Subcutaneous abdominal adipose tissue (tissue), 5 donors: ENCODE measurements at regions not wholly inside any gene's neighbourhood (a gene's known extent, or its start where the extent isn't known, plus 50 kb on each side); places are given as distances from the start of the nearest gene placed in this dataset.

ENCODE experiments used
- H3K27ac ChIP-seq: one replicate; pipeline ENCODE4 v1.7.0; 2013; ENCODE audit warnings: low read depth, mild to moderate bottlenecking, inconsistent platforms, low read length, moderate library complexity
- H3K27me3 ChIP-seq, 5 donors: one replicate each; pipeline ENCODE4 v1.7.0; 2013; ENCODE audit warnings: low read length in 5 of 5, inconsistent platforms in 1 of 5; ENCODE audit not compliant: control insufficient read depth in 5 of 5, insufficient read depth in 4 of 5
- H3K36me3 ChIP-seq, 5 donors: one replicate each; pipeline ENCODE4 v1.7.0; 2013; ENCODE audit warnings: low read length in 5 of 5; ENCODE audit not compliant: control insufficient read depth in 5 of 5, insufficient read depth in 5 of 5
- H3K4me1 ChIP-seq, 5 donors: one replicate each; pipeline ENCODE4 v1.7.0; 2013; ENCODE audit warnings: low read length in 5 of 5, mild to moderate bottlenecking in 3 of 5, moderate library complexity in 1 of 5; ENCODE audit not compliant: control insufficient read depth in 5 of 5, insufficient read depth in 5 of 5
- H3K4me3 ChIP-seq, 5 donors: one replicate each; pipeline ENCODE4 v1.7.0; 2013; ENCODE audit warnings: low read length in 5 of 5, low read depth in 1 of 5
- H3K9ac ChIP-seq, 5 donors: one replicate each; pipeline ENCODE4 v1.7.0; 2013; ENCODE audit warnings: low read length in 5 of 5, mild to moderate bottlenecking in 4 of 5, moderate library complexity in 3 of 5
- H3K9me3 ChIP-seq, 5 donors: one replicate each; pipeline ENCODE4 v1.7.0; 2013; ENCODE audit warnings: low read length in 5 of 5; ENCODE audit not compliant: control insufficient read depth in 5 of 5
- donor health status: healthy.
- donor health status: healthy.
- donor health status: healthy.
- donor health status: healthy.
- donor health status: healthy.

GRCh38 chr5:29697278-29697677 lies 1496.2 kb upstream of the CDH6 start:
- Histone ChIP-seq H3K27me3 (no peaks in the 10 kb centered on the region), H3K9me3 (no peaks in the 10 kb centered on the region), H3K9ac (no peak overlapping the region), H3K4me3 (no peak overlapping the region), H3K4me1 (no peaks in the 10 kb centered on the region), H3K27ac (no peak overlapping the region), H3K36me3 (no peaks in the 10 kb centered on the region)

GRCh38 chr5:29672678-29673077 lies 1520.8 kb upstream of the CDH6 start:
- Histone ChIP-seq H3K9me3 (peaks cover 0 to 4% (median 0%) of the 10 kb centered on the region in 5 donors), H3K4me1 (no peaks in the 10 kb centered on the region), H3K36me3 (no peaks in the 10 kb centered on the region), H3K9ac (no peak overlapping the region), H3K27ac (no peak overlapping the region), H3K4me3 (no peak overlapping the region), H3K27me3 (no peaks in the 10 kb centered on the region)

DNA sequence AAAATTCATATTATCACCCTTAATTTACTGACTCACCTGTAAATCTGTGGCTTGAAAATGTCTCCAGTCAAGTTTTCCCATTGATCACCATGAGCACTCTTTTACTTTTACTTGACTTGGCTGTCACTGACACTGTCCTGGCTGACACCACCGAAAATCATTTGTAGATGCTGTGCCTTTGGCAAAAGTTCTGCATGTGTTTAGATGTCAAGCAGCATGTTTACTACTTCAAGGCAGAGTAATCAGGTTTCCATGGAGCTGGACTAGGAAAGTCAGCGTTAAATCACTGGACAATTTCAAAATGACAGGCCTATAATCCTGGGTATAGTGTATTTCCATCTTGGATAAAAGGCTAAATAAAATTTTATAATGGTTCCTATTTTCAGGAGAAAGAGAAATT lies 1530.6 kb upstream of the CDH6 start:
- peaks cover 0 to 6% (median 0%) of the 10 kb centered on the region in 5 donors for H3K9me3 ChIP-seq
- H3K27me3 ChIP-seq: no peaks in the 10 kb centered on the region
- no peaks in the 10 kb centered on the region for H3K36me3 ChIP-seq
- no peak overlapping the region for H3K4me3 ChIP-seq
- H3K9ac ChIP-seq: no peak overlapping the region
- no peak overlapping the region for H3K27ac ChIP-seq
- no peaks in the 10 kb centered on the region for H3K4me1 ChIP-seq

GRCh38 chr5:29654954-29655353 lies 1538.5 kb upstream of the CDH6 start:
- no peak overlapping the region for H3K9ac ChIP-seq
- H3K4me1 ChIP-seq: no peaks in the 10 kb centered on the region
- H3K9me3 ChIP-seq: peaks cover 0 to 3% (median 0%) of the 10 kb centered on the region in 5 donors
- no peak overlapping the region for H3K4me3 ChIP-seq
- H3K36me3 ChIP-seq: no peaks in the 10 kb centered on the region
- no peaks in the 10 kb centered on the region for H3K27me3 ChIP-seq
- no peak overlapping the region for H3K27ac ChIP-seq

GRCh38 chr5:29649321-29649720 lies 1544.2 kb upstream of the CDH6 start:
- Histone ChIP-seq H3K27me3 (no peaks in the 10 kb centered on the region), H3K9me3 (peaks cover 0 to 5% (median 0%) of the 10 kb centered on the region in 5 donors), H3K36me3 (no peaks in the 10 kb centered on the region), H3K4me3 (no peak overlapping the region), H3K9ac (no peak overlapping the region), H3K27ac (no peak overlapping the region), H3K4me1 (no peaks in the 10 kb centered on the region)

GRCh38 chr5:29642601-29643000 lies 1550.9 kb upstream of the CDH6 start:
- Histone ChIP-seq H3K9me3 (peaks cover 0 to 8% (median 0%) of the 10 kb centered on the region in 5 donors), H3K36me3 (no peaks in the 10 kb centered on the region), H3K4me3 (no peak overlapping the region), H3K4me1 (no peaks in the 10 kb centered on the region), H3K27ac (no peak overlapping the region), H3K9ac (no peak overlapping the region), H3K27me3 (no peaks in the 10 kb centered on the region)

GRCh38 chr5:29614206-29614605 lies 1579.3 kb upstream of the CDH6 start:
- no peaks in the 10 kb centered on the region for H3K9me3 ChIP-seq
- no peak overlapping the region for H3K4me3 ChIP-seq
- no peaks in the 10 kb centered on the region for H3K4me1 ChIP-seq
- H3K36me3 ChIP-seq: no peaks in the 10 kb centered on the region
- no peaks in the 10 kb centered on the region for H3K27me3 ChIP-seq
- no peak overlapping the region for H3K27ac ChIP-seq
- no peak overlapping the region for H3K9ac ChIP-seq

DNA sequence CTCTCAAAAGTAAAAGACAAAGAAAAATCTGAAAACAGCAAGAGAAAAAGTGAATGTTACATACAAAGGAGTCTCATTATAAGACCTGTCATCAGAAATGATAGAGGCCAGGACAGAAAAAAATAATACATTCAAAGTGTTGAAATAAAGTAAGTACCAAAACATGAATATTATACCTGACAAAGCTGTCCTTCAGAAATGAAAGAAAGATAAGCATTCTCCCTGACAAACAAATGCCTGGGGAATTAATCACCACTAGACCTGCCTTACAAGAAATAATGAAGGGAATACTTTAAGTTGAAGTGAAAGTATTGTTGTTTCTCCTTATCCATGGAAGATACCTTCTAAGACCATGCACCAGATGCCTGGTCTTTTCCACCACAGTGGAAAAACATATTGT lies 1605.2 kb upstream of the CDH6 start:
- Histone ChIP-seq H3K4me3 (no peak overlapping the region), H3K27ac (no peak overlapping the region), H3K36me3 (no peaks in the 10 kb centered on the region), H3K9ac (no peak overlapping the region), H3K4me1 (no peaks in the 10 kb centered on the region), H3K9me3 (peaks cover 0 to 7% (median 0%) of the 10 kb centered on the region in 5 donors), H3K27me3 (no peaks in the 10 kb centered on the region)

DNA sequence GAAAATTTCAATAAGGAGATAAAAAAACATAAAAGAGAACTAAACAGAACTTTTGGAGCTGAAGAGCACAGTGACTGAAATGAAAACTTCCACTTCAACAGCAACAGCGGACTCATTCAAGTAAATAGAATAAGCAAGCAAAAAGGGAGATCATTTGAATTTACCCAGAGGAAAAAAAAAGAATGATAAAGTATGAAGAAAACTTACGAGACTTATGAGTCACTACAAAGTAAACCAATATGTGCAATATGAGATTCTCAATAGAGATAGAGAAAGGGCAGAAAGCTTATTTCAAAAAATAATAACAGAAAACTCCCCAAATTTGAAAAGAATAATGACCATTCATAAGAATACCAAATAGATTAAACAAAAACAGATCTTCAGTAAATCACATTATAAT lies 1605.7 kb upstream of the CDH6 start:
- Histone ChIP-seq H3K27me3 (no peaks in the 10 kb centered on the region), H3K36me3 (no peaks in the 10 kb centered on the region), H3K9me3 (peaks cover 0 to 7% (median 0%) of the 10 kb centered on the region in 5 donors), H3K9ac (no peak overlapping the region), H3K4me1 (no peaks in the 10 kb centered on the region), H3K27ac (no peak overlapping the region), H3K4me3 (no peak overlapping the region)

DNA sequence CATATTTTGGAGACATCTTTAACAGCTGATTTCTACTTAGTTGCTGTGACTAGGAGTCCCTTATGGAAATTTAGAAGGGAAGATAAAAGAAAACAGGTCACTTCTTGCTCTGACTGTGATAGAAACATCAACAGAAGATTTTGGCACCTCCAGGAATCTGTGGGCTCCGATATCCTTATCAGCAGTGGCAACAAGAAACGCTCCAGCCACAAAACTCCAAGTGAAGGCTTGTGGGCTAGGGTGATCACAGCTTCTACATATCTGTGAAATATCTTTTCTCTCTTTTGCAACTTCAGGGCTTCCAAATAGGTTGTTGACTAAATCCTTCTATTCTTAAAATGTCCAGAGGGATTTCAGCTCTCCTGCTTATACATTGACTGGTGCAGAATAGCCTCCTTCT lies 1625.5 kb upstream of the CDH6 start:
- Histone ChIP-seq H3K27ac (no peak overlapping the region), H3K27me3 (no peaks in the 10 kb centered on the region), H3K4me3 (no peak overlapping the region), H3K4me1 (no peaks in the 10 kb centered on the region), H3K9ac (no peak overlapping the region), H3K9me3 (no peaks in the 10 kb centered on the region), H3K36me3 (no peaks in the 10 kb centered on the region)

DNA sequence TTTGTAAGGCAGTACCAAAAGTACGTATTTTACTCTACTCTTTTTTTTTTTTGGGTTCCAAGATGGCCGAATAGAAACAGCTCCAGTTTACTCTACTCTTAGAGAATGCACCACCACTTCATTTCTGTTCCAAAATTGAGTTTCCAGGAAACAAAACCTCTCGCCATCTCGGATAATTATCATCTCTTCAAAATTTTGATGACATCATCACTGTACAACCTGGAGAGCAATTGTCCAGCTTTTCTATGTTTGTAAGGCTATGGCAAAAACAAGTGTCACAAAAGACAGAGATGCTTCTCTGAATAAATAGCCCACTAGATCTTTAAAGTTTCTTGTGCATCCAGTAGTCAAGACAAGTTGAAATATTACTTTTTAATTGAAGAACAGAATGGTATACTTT lies 1631.9 kb upstream of the CDH6 start:
- Histone ChIP-seq H3K27me3 (no peaks in the 10 kb centered on the region), H3K27ac (no peak overlapping the region), H3K4me3 (no peak overlapping the region), H3K36me3 (no peaks in the 10 kb centered on the region), H3K9ac (no peak overlapping the region), H3K4me1 (no peaks in the 10 kb centered on the region), H3K9me3 (peaks cover 0 to 10% (median 0%) of the 10 kb centered on the region in 5 donors)
